B cell (primary cell): ENCODE measurements at regions not wholly inside any gene's neighbourhood (a gene's known extent, or its start where the extent isn't known, plus 50 kb on each side); places are given as distances from the start of the nearest gene placed in this dataset.

Source experiments
- ATAC-seq: fragments of 200-7000 bp; cut with Tn5 transposase; one replicate; pipeline ENCODE4 v1.10.0; 2021; ENCODE audit warnings: low read depth, mild to moderate bottlenecking, moderate number of reproducible peaks, moderate library complexity
- CTCF ChIA-PET: fragments of 350-600 bp; sonication (Branson Sonifier 250); formaldehyde crosslinking; loops from one replicate; lab custom pipeline; 2021; ENCODE audit warnings: antibody characterized with exemption, inconsistent platforms; lab: Charles Lee
- POLR2A ChIA-PET: fragments of 350-600 bp; sonication (Branson Sonifier 250); formaldehyde crosslinking; loops from one replicate; lab custom pipeline; 2021; ENCODE audit warnings: antibody characterized with exemption; lab: Charles Lee
- DNase-seq: peaks from one replicate; pipeline ENCODE4 v3.0.0; 2013
- H2AFZ ChIP-seq: 2 replicates; pipeline ENCODE4 v1.6.1; 2012; ENCODE audit warnings: mild to moderate bottlenecking, low read depth, low read length; ENCODE audit not compliant: insufficient read depth, poor library complexity, severe bottlenecking
- H3K27ac ChIP-seq, 2 donors: 1 replicate in 1 of 2; 2 replicates in 1 of 2; pipeline ENCODE4 v1.5.1; 2012 to 2013; ENCODE audit warnings: low read length in 2 of 2, mild to moderate bottlenecking in 2 of 2, moderate library complexity in 1 of 2
- H3K27me3 ChIP-seq, 4 experiments: fragments of 200-600 bp in 1 of 4; sonication (generic) in 1 of 4; replicated peaks in 1 of 4; 1 replicate in 2 of 4; 2 replicates in 2 of 4; pipeline versions ENCODE4 v1.6.1 to v1.7.0; 2013 to 2016; ENCODE audit warnings: low read length in 3 of 4, mild to moderate bottlenecking in 2 of 4, mixed read lengths in 1 of 4, moderate library complexity in 1 of 4; ENCODE audit not compliant: insufficient read depth in 4 of 4, control insufficient read depth in 3 of 4; ENCODE audit errors: control extremely low read depth in 1 of 4
- H3K36me3 ChIP-seq, 2 experiments: replicated peaks in 1 of 2; 1 replicate in 1 of 2; 2 replicates in 1 of 2; pipeline versions ENCODE4 v1.6.1 to v1.7.1; 2013; ENCODE audit warnings: low read length in 1 of 2; ENCODE audit not compliant: insufficient read depth in 2 of 2, control insufficient read depth in 1 of 2; ENCODE audit errors: control extremely low read depth in 1 of 2, extremely low read depth in 1 of 2
- H3K4me1 ChIP-seq, 2 donors: fragments of 200-600 bp in 1 of 2; sonication (generic) in 1 of 2; 1 replicate in 1 of 2; 2 replicates in 1 of 2; pipeline versions ENCODE4 v1.5.1 to v1.6.1; 2013 to 2017; ENCODE audit warnings: low read length in 2 of 2; ENCODE audit not compliant: control insufficient read depth in 2 of 2, insufficient read depth in 2 of 2
- H3K4me2 ChIP-seq: replicated peaks from 2 replicates; pipeline ENCODE3; 2012; ENCODE audit warnings: mild to moderate bottlenecking, low read depth, low read length; ENCODE audit not compliant: poor library complexity, severe bottlenecking
- H3K4me3 ChIP-seq, 5 experiments: fragments of 200-600 bp in 1 of 5; sonication (generic) in 1 of 5; 1 replicate in 3 of 5; 2 replicates in 2 of 5; pipeline versions ENCODE4 v1.5.1 to v1.7.0; 2011 to 2016; ENCODE audit warnings: low read length in 4 of 5, mild to moderate bottlenecking in 4 of 5, low read depth in 2 of 5, control low read depth in 1 of 5, moderate library complexity in 1 of 5; ENCODE audit not compliant: insufficient read depth in 1 of 5; ENCODE audit errors: control extremely low read depth in 1 of 5, extremely low read depth in 1 of 5
- H3K79me2 ChIP-seq: fragments of 200-600 bp; sonication (generic); one replicate; pipeline ENCODE4 v1.6.0; 2016; ENCODE audit warnings: low read length; ENCODE audit not compliant: control insufficient read depth, insufficient read depth
- H3K9ac ChIP-seq: fragments of 200-600 bp; sonication (generic); 2 replicates; pipeline ENCODE4 v1.6.1; 2017; ENCODE audit warnings: mild to moderate bottlenecking, low read length, moderate library complexity
- H3K9me3 ChIP-seq, 3 donors: one replicate each; pipeline versions ENCODE4 v1.6.1 to v1.7.1; 2013; ENCODE audit warnings: low read length in 2 of 3; ENCODE audit not compliant: control insufficient read depth in 2 of 3, insufficient read depth in 1 of 3; ENCODE audit errors: control extremely low read depth in 1 of 3
- H4K20me1 ChIP-seq: 2 replicates; pipeline ENCODE4 v1.6.0; 2012; ENCODE audit warnings: mild to moderate bottlenecking, low read length; ENCODE audit not compliant: insufficient read depth, control insufficient read depth, poor library complexity, severe bottlenecking
- H3K27ac Mint-ChIP-seq: one replicate; pipeline ENCODE4 v1.8.0; 2021; ENCODE audit warnings: mixed read lengths
- H3K27me3 Mint-ChIP-seq: one replicate; pipeline ENCODE4 v1.8.0; 2021; ENCODE audit warnings: mixed read lengths
- H3K4me1 Mint-ChIP-seq: one replicate; pipeline ENCODE4 v1.8.0; 2021; ENCODE audit warnings: mixed read lengths
- H3K4me3 Mint-ChIP-seq: one replicate; pipeline ENCODE4 v1.8.0; 2021; ENCODE audit warnings: mixed read lengths
- H3K9me3 Mint-ChIP-seq: one replicate; pipeline ENCODE4 v1.8.0; 2022; ENCODE audit warnings: mixed read lengths; ENCODE audit not compliant: insufficient read depth
- CTCF ChIP-seq: fragments of 200-600 bp; IDR thresholded peaks from one replicate; pipeline ENCODE4 v1.8.0; 2022; ENCODE audit warnings: antibody characterized with exemption, mild to moderate bottlenecking
- EZH2 ChIP-seq: IDR thresholded peaks from 2 replicates; pipeline ENCODE4 v1.6.1; 2012; ENCODE audit warnings: borderline replicate concordance, low read depth, mild to moderate bottlenecking, moderate library complexity, low read length; ENCODE audit not compliant: insufficient read depth, poor library complexity, severe bottlenecking
- WGBS: methylation state at CpG from one replicate; pipeline ENCODE4 v1.1.5; 2013; ENCODE audit warnings: missing lambda C conversion rate; ENCODE audit not compliant: insufficient coverage; 5-methylcytosine and 5-hydroxymethylcytosine counted together
- intact Hi-C: fragments of 100-400 bp; cut with micrococcal nuclease; formaldehyde crosslinking; loops from one replicate; pipeline ENCODE4 v1.10.0; 2022

DNA sequence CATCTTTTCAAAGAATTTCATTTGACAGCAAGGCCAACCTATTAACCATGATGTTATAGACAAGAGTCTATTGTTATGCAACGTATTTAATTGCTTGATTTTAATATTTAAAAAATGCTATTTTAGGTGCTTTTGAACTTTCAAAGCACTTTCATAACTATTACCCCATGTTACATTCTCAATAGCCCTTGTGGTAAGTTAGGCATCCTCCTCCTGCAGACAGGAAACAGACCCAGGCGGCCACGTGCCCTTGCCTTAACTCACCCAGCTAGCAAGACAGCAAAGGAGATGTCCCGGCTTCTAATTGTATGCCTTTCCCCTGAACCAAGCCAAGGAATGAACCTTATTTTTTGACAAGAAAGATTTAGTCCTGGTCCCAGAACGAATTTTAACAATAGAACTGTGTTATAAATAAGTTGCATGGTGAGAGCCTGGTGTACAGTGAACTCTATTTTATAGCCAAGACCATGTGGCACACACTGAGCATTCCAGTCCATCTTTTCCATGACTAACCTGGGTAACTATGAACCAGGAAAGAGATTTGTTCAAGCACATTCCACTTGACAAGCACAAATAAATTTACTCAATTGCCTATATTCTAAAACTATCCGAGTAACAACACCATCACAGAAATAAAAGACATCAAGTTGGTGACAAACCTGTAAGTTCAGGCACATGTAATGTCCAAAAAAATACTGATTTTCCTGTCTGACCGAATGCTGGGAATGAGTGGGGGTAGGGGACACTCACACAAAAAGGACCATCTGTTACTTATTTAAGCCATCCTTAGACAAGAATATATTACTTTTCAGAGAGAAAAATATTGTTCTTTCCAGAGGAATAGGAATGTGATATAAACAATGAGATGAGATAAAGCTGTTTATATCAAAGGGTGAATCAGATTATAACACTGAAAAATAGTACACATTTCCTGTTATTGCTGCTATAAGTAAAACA, 163.0 kb downstream of the EFNB2 start:
- Histone ChIP-seq H3K4me2 (no peak overlapping the region), H3K27me3 (no peaks in the 10 kb centered on the region)
- 20% methylated on average over 3 of the region's 7 CpGs for WGBS

More for the DNA sequence above, 163.0 kb downstream of the EFNB2 start:
- Histone ChIP-seq H3K9me3 (no peaks in the 10 kb centered on the region), H3K9ac (no peak overlapping the region), H3K36me3 (no peaks in the 10 kb centered on the region), H3K4me3 (no peak overlapping the region), H3K27ac (no peak overlapping the region), H4K20me1 (no peaks in the 10 kb centered on the region), H3K79me2 (no peaks in the 10 kb centered on the region), H3K4me1 (no peaks in the 10 kb centered on the region), H2AFZ (no peak overlapping the region)
- no peak for TF ChIP-seq CTCF
- TF ChIP-seq EZH2, result no peak
- ChIA-PET CTCF (no interaction called here), POLR2A (no interaction called here)
- H3K4me1 Mint-ChIP-seq, result peaks cover 11% of the 10 kb centered on the region
- H3K9me3 Mint-ChIP-seq, result no peaks in the 10 kb centered on the region
- no peak overlapping the region for H3K4me3 Mint-ChIP-seq
- H3K27ac Mint-ChIP-seq, result no peak overlapping the region
- no peak for DNase-seq
- no peak for ATAC-seq
- H3K27me3 Mint-ChIP-seq, result peaks cover 4% of the 10 kb centered on the region
- intact Hi-C loops, result no loop called here
